ENCODE measurements at regions not wholly inside any gene's neighbourhood (a gene's known extent, or its start where the extent isn't known, plus 50 kb on each side); places are given as distances from the start of the nearest gene placed in this dataset.

- TF ChIP-seq CTCF (conservative IDR thresholded peaks at IDR 0.05 in 1 of 2, IDR thresholded peaks at IDR 0.05 in 1 of 2; ENCODE audit: low read depth in 1 of 2, low read length in 2 of 2) (no peak), EZH2 (IDR thresholded peaks at IDR 0.05; ENCODE audit: low read length, missing control alignments) (no peak)
Observed at GRCh38 chr2:129464631-129465030, 514.8 kb upstream of the RAB6C start.
